Omental fat pad (tissue), 3 donors: ENCODE measurements at regions not wholly inside any gene's neighbourhood (a gene's known extent, or its start where the extent isn't known, plus 50 kb on each side); places are given as distances from the start of the nearest gene placed in this dataset.

Source experiments
- ATAC-seq: fragments of 150-250 bp; one replicate; pipeline ENCODE4 v1.9.1; 2016; ENCODE audit warnings: mild to moderate bottlenecking, moderate library complexity; ENCODE audit not compliant: low FRiP score
- DNase-seq: peaks from one replicate; pipeline ENCODE4 v3.0.0-alpha.2; 2019; ENCODE audit warnings: low spot score
- TF ChIP-seq, protein P1 (sequence below), 3 donors: fragments of 450-650 bp; IDR thresholded peaks; one replicate each; pipeline ENCODE4 v1.5.1; 2016 to 2017; ENCODE audit warnings: antibody characterized with exemption in 3 of 3, mild to moderate bottlenecking in 3 of 3, moderate library complexity in 2 of 3

DNA sequence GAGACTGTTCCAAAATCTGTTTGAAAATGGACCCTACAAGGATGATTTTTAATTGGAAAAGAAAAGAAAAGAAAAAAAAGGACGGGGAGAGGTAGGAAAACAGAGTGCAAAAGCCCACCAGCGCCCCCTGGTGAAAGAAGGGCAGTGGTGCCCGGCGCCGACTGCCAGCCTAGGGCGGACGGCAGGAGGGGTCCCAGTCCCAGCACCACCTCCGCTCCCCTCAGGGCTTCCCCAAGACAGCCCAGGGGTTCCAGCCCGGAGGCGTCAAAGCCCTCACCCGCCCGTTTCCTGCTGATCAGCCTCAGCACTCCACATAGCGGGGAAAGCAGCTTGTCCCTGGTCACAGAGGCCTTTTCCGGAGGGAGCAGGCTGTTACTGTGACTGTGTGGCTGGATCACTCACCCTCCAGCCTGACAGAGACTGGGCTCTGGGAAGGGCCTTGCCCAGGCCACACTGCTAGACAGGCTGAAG is 213.9 kb downstream of the TFCP2L1 start:
- ATAC-seq, result peak; percentile 37
- TF ChIP-seq, protein P1, sequence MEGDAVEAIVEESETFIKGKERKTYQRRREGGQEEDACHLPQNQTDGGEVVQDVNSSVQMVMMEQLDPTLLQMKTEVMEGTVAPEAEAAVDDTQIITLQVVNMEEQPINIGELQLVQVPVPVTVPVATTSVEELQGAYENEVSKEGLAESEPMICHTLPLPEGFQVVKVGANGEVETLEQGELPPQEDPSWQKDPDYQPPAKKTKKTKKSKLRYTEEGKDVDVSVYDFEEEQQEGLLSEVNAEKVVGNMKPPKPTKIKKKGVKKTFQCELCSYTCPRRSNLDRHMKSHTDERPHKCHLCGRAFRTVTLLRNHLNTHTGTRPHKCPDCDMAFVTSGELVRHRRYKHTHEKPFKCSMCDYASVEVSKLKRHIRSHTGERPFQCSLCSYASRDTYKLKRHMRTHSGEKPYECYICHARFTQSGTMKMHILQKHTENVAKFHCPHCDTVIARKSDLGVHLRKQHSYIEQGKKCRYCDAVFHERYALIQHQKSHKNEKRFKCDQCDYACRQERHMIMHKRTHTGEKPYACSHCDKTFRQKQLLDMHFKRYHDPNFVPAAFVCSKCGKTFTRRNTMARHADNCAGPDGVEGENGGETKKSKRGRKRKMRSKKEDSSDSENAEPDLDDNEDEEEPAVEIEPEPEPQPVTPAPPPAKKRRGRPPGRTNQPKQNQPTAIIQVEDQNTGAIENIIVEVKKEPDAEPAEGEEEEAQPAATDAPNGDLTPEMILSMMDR (IDR thresholded peaks at IDR 0.05), result peak in 2 of 3 donors; percentile 32 to 72
- DNase-seq, result peak; percentile 62

DNA sequence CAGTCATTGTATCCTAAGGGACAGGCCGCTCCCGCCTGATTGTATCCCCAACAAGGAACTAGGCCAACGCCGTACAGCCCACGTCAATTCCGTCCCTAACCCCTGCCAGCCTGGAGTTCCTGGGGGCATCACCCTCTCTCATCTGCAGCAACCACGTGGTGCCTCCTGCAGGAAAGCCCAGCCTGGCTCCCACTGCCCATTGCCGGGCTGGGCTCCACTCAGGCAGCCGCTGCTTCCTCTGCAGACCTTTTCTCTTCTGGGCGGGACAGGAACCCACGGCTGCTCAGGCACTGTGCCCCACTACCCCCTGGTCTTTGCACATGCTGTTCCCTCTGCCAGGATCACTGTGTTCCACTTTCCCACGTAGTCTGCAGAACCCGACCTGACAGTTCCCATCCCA is 212.2 kb downstream of the TFCP2L1 start:
- ATAC-seq (no peak), DNase-seq (no peak)
- TF ChIP-seq, protein P1 (IDR thresholded peaks at IDR 0.05), result no peak

DNA sequence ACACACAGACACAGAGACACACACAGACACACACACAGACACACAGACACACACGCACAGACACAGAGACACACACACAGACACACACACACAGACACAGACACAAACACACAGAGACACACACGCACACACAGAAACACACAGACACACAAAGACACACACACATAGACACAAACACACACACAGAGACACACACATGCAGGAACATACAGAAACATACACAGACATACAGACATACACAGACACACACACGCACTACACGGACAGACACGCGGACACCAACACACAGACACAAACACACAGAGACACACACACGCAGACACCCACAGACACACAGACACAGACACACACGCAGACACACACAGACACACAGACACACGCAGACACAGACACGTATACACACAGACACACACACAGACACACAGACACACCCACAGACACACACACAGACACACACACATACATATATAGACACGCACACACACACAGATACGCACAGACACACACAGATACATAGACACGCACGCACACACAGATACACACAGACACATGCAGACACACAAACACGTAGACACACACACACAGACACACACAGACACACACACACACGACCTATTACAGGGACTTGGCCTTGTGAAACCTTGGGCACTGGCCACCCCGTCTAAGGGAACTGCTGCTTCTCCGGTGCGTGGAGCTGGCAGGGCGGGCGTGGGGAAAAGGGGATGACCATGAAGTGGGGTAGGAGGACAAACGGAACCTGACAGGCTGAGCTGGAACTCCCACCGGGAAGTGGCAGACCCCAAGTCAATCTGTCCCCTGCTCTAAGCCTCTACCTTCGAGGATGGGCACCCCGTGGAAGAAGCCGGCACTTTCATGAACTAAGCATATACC is 211.4 kb downstream of the TFCP2L1 start:
- DNase-seq, result no peak
- TF ChIP-seq, protein P1 (IDR thresholded peaks at IDR 0.05), result no peak
- no peak for ATAC-seq

DNA sequence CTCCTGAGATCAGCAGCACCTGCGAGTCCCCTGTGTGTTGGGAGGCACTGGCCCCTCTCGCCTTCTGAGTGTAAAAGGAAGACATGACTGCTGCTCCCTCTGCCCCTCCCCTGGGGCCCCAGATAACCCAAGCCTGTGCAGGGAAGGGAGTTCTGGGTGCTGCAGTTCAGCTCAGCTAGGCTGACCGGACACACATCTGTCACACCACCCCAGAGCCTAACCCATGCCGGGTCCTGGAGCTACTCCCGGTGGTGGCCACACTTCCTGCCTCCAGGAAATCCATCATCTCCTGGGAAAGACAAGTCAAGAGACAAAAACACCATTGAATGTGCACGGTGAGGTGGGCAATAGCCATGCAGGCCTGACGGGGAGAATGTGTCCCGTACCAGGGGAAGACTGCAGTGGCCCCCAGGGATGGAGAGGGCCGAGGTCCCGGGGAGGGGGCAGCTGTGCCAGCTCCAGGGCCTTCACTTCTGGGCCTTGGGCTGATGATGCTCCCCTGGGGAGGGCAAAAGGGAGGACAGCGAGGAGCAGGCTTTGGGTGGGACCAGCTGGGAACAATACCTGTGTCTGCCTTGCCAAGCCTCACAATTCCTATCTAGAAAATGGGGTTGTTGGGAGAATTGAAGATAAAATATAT is 210.6 kb downstream of the TFCP2L1 start:
- ATAC-seq (no peak), DNase-seq (no peak)
- TF ChIP-seq, protein P1 (IDR thresholded peaks at IDR 0.05), result no peak

DNA sequence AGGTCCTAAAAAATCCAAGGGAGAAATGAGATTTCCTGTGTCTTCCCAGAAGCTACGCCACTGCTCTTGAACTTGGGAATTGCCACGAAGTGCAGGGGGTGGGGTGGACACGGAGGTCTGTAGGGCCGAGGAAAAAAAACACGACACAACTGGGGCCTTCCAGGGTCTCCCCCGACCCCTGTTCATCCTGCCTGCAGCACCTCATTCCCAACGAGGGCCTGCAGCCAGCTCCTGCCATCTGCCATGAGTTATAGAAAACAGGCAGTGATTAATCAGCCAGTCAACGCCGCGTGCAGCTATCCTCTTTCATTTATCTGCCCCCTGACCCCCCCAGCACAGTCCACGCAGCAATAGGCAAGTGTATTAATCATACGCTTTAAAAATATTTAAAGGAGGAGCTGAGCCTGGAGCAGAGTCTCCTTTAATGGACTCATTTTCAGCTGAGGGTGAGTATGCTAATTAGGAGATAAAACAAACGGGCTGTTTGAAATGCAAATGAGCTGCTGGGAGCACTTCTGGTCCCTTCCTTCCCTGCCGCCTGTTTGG is 209.9 kb downstream of the TFCP2L1 start:
- ATAC-seq, result peak; percentile 70
- peak; percentile 50 for DNase-seq
- TF ChIP-seq, protein P1 (IDR thresholded peaks at IDR 0.05), result no peak

DNA sequence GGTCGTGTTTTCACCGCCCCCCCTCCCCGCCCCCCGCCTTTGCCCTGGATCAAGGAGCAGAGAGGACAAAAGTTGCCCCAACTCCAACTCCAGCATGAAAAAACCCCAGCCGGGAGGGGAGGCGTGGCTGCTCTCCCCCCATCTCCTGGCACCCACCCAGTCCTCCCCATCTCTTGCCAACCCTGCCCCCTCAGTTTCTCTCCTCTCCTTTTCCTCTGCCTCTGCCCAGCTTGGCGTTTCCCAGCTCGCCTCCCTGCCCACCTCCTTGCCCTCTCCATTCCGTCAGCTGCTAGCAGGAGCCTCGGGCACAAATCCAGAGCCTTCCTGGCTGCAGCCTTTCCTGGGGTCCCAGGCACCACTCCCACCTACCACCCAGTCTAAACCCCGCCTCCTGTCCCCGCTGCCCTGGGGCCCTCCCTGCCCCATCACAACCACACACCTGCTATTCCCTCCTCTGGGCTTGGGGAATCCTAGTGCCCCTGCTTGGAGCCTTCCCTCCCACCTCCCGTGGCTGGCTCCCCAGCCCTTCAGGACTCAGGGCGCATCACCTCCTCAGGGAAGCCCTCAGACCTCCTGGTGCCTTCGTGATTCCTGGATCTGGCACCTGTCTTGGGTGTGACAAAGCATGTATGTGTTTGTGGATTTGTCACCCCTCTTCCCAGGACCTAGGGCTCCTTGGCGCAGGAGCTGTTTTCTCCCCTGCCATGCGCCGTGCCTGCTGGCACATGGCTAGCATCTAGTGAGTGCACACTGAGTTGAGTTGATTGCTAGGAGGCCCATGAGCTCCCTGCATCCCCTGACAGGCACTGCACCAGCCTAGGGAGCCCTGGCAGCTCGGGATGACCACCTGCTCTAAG is 209.1 kb downstream of the TFCP2L1 start:
- DNase-seq (no peak), ATAC-seq (peak; percentile 19)
- TF ChIP-seq, protein P1 (IDR thresholded peaks at IDR 0.05), result no peak
